Motor neuron (in vitro differentiated cells): ENCODE measurements at regions not wholly inside any gene's neighbourhood (a gene's known extent, or its start where the extent isn't known, plus 50 kb on each side); places are given as distances from the start of the nearest gene placed in this dataset.

Source experiments
- ATAC-seq, 8 experiments: fragments of 200-7000 bp; cut with Tn5 transposase; replicated peaks in 6 of 8; 2 replicates each; pipeline ENCODE4 v1.8.0; 2021; ENCODE audit warnings: mild to moderate bottlenecking in 8 of 8, moderate library complexity in 8 of 8
- H3K27ac ChIP-seq, 2 donors: fragments of 250-450 bp; sonication (Bioruptor Pico); 2 replicates each; pipeline ENCODE4 v1.9.0; 2021; ENCODE audit warnings: antibody characterized with exemption in 2 of 2, mild to moderate bottlenecking in 2 of 2, moderate library complexity in 1 of 2
- H3K4me1 ChIP-seq, 2 donors: fragments of 250-450 bp; sonication (Bioruptor Pico); replicated peaks in 1 of 2; 2 replicates each; pipeline ENCODE4 v1.6.1; 2021; ENCODE audit warnings: antibody characterized with exemption in 2 of 2, mild to moderate bottlenecking in 2 of 2, moderate library complexity in 1 of 2
- H3K4me3 ChIP-seq, 5 donors: fragments of 250-450 bp; sonication (Bioruptor Pico); 2 replicates each; pipeline ENCODE4 v1.9.0; 2021; ENCODE audit warnings: antibody characterized with exemption in 5 of 5, mild to moderate bottlenecking in 5 of 5, moderate library complexity in 4 of 5
- WGBS, 10 experiments: fragments of 450-650 bp; shearing (Covaris generic); methylation state at CpG; one replicate each; pipeline ENCODE4 v1.0.0; 2022; 5-methylcytosine and 5-hydroxymethylcytosine counted together
- in situ Hi-C, 9 experiments: fragments of 400-800 bp; cut with MboI; loops; one replicate each; pipeline ENCODE4 v1.15.0; 2021; ENCODE audit warnings: low sequenced_read_pairs in 9 of 9, low pct_unique_long_range_greater_than_20kb in 2 of 9; ENCODE audit not compliant: unreplicated experiment in 9 of 9

DNA sequence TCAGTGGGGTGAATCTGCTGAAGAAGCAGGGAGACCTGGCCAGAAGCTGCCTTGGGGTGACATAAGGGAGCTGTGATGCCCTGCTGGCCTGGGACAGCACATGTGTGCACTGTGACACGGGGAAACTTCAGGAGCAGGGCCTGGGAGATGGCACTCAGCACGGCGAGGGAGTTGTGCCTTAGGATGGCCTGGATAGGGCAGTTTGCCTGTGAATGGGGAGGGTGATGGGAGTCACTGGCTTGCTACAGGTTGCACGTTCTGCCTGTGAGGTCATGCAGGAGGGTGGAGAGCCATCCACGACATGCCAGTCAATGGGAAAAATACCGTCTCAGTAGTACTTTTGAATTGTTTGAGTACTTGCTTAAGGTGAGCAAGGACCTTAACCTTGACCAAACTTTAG is 76.8 kb upstream of the UBE3A start:
- peaks cover 5 to 8% of the 10 kb centered on the region in 2 donors for H3K4me1 ChIP-seq
- H3K27ac ChIP-seq = no peak overlapping the region
- in situ Hi-C loops = loop anchor here in 6 of 9 experiments (10.0 to 25.0 kb wide), 4 partner anchors 422 to 1349 kb away; partner anchors contain the start of gene GABRA5 (in 5 of the 6)
- no peak overlapping the region for H3K4me3 ChIP-seq
- WGBS, 10 experiments = 17 to 100% (median 86%) methylated on average over 1 to 5 of the region's 6 CpGs; no CpG with 5 or more reads in 3 of the 10 experiments
- no peak for ATAC-seq

DNA sequence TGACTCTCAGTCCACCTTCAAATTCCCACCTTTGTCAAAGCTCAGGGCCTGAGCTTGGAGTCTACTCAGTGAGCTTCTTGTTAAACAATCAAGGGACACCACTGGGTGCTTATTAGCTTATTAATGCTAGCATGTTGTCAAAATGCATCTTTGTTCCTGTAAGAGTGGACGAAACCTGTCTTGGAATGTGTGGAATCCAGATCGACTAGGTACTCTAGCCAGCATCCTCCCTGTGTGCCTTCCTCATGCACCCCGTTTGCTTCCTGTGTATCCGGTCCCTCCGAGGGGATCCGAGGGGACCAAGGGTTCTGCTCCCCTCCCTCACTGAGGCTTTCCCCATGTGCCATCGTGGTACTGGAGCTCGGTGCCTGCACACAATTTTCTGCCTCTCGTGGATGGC is 75.7 kb upstream of the UBE3A start:
- 50 to 100% (median 84%) methylated on average over 1 to 8 of the region's 9 CpGs; no CpG with 5 or more reads in 2 of the 10 experiments for WGBS, 10 experiments
- Histone ChIP-seq H3K4me3 (no peak overlapping the region), H3K4me1 (peaks cover 12 to 17% of the 10 kb centered on the region in 2 donors), H3K27ac (no peak overlapping the region)
- no peak for ATAC-seq
- in situ Hi-C loops = loop anchor here in 6 of 9 experiments (10.0 to 25.0 kb wide), 4 partner anchors 423 to 1350 kb away; partner anchors contain the start of gene GABRA5 (in 5 of the 6)

DNA sequence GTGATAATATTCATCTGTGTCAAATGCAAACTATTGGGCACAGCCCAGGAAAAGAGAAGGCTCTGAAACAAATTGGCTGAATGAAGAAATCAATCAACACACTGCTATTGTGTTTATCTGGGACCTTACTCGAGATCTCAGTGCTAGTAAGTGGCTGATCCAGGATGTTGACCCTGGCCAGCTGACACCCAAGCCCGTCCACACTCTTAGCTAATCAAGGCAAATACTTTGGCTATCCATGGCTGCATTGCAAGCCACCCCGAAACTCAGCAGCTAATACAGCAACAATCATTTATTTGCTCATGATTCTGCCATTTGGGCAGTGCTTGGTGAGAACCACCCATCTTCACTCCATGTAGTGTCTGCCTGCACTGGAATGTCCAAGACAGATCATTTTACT is 74.1 kb upstream of the UBE3A start:
- Histone ChIP-seq H3K4me1 (peaks cover 12 to 17% of the 10 kb centered on the region in 2 donors), H3K27ac (no peak overlapping the region), H3K4me3 (no peak overlapping the region)
- 8 to 100% (median 70%) methylated on average over 1 to 3 of the region's 3 CpGs; no CpG with 5 or more reads in 4 of the 10 experiments for WGBS, 10 experiments
- in situ Hi-C loops = loop anchor here in 6 of 9 experiments (10.0 to 25.0 kb wide), 4 partner anchors 424 to 1352 kb away; partner anchors contain the start of gene GABRA5 (in 5 of the 6)
- ATAC-seq = no peak

DNA sequence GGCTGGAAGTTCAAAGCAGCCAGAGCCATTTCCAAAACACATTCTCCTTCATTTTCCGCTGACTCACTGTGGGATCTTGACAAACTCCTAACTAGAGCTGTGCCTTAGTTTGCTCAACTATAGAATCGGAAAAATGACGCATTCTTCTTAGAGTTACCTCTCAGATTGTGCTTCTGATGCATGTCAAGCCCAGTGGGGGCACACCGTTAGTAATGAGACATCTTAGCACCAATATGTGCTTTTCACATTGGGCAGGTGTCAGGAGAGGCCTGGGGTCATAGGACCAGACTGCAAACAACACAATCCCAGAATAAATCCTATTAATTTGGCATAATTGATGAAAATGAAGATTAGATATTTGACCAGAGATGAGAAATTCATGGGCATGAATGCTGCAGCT is 71.3 kb upstream of the UBE3A start:
- ATAC-seq = peak in 1 of 8 experiments; percentile 21
- peaks cover 12 to 17% of the 10 kb centered on the region in 2 donors for H3K4me1 ChIP-seq
- H3K4me3 ChIP-seq = no peak overlapping the region
- in situ Hi-C loops = loop anchor here in 6 of 9 experiments (10.0 to 25.0 kb wide), 4 partner anchors 427 to 1355 kb away; partner anchors contain the start of gene GABRA5 (in 5 of the 6)
- no peak overlapping the region for H3K27ac ChIP-seq
- 36 to 93% (median 80%) methylated on average over 1 to 4 of the region's 4 CpGs; no CpG with 5 or more reads in 1 of the 10 experiments for WGBS, 10 experiments

DNA sequence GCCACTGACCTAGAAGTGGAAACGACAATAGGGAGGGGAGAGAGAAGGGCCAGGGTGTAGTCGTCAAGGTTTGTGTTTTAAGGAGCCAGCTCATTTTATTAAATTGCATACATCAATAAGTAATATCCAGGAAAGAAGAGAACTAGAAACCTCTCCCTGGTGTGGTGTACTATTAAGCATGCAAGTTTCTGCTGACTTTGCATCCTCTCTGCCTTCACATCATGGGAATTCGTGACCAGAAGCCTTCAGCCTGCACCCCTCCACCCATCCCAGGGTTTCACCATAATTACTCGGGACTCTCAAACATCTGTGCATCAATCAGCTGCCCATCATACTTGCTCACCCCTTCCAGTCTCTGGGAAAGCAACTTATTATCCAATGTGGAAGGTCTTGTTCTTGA is 70.9 kb upstream of the UBE3A start:
- ATAC-seq = peak in 2 of 8 experiments; percentile 59 to 80
- in situ Hi-C loops = loop anchor here in 6 of 9 experiments (10.0 to 25.0 kb wide), 4 partner anchors 428 to 1355 kb away; partner anchors contain the start of gene GABRA5 (in 5 of the 6)
- H3K4me3 ChIP-seq = no peak overlapping the region
- 17 to 86% (median 70%) methylated on average over 1 to 4 of the region's 4 CpGs; no CpG with 5 or more reads in 1 of the 10 experiments for WGBS, 10 experiments
- peaks cover 12 to 17% of the 10 kb centered on the region in 2 donors for H3K4me1 ChIP-seq
- no peak overlapping the region for H3K27ac ChIP-seq

DNA sequence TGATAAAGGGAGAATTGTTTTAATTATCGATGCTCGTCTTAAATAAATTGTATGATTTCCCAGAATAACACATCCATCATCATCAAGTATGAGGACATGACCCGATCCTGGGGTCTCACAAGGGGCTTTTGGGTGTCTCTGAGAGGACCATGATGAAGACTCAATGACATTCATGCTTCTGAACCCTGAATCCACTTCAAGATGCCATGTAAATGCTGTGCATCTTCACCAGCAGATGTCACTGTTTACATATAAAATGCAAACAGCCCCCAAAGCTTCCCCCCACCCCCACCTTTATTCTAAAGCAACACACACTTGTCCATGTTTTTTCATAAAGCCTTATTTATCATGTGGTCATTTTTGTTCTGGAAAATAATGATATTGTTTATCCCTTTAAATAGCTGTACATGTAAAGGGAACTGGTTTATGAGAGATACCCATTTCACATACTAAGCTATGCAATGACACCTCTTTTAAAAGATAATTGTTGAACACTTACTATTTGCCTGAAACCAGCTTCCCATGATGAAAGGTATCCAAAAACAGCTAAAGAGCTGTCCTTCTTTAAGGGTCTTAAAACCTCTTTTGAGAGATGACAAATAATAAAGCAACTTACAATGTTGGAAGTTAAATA is 69.7 kb upstream of the UBE3A start:
- in situ Hi-C loops = loop anchor here in 5 of 9 experiments (25.0 kb wide), 3 partner anchors 429 to 1354 kb away; partner anchors contain the start of gene GABRA5 (in 4 of the 5)
- Histone ChIP-seq H3K4me3 (no peak overlapping the region), H3K4me1 (peaks cover 12 to 17% of the 10 kb centered on the region in 2 donors), H3K27ac (no peak overlapping the region)
- peak in 5 of 8 experiments; percentile 22 to 51 (median 45) for ATAC-seq
- 0 to 100% (median 48%) methylated on average over 1 to 3 of the region's 3 CpGs; no CpG with 5 or more reads in 2 of the 10 experiments for WGBS, 10 experiments

DNA sequence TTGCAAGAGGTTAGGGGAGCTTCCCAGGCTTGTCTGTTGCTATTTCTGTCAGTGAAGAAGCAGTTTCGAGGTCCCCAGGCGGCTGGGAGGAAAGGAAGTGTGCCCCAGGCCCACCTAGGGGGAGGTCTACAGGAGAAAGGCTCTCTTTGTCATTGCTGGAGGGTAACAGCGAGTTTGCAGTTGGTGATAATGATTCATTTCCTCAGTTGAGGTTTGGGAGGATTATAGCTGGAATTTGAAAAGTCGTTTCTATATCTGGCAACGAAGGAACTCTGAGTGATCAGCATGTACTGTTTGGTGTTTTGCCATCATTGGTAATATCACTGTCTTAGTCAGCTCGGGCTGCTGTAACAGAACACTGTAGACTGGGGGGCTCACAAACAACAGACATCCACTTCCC is 65.5 kb upstream of the UBE3A start:
- peak in 1 of 8 experiments; percentile 43 for ATAC-seq
- no peaks in the 10 kb centered on the region for H3K4me1 ChIP-seq
- H3K4me3 ChIP-seq = no peak overlapping the region
- in situ Hi-C loops = loop anchor here in 5 of 9 experiments (25.0 kb wide), 3 partner anchors 433 to 1358 kb away; partner anchors contain the start of gene GABRA5 (in 4 of the 5)
- no peak overlapping the region for H3K27ac ChIP-seq
- WGBS, 10 experiments = 0 to 63% (median 39%) methylated on average over 1 to 4 of the region's 6 CpGs; no CpG with 5 or more reads in 4 of the 10 experiments

DNA sequence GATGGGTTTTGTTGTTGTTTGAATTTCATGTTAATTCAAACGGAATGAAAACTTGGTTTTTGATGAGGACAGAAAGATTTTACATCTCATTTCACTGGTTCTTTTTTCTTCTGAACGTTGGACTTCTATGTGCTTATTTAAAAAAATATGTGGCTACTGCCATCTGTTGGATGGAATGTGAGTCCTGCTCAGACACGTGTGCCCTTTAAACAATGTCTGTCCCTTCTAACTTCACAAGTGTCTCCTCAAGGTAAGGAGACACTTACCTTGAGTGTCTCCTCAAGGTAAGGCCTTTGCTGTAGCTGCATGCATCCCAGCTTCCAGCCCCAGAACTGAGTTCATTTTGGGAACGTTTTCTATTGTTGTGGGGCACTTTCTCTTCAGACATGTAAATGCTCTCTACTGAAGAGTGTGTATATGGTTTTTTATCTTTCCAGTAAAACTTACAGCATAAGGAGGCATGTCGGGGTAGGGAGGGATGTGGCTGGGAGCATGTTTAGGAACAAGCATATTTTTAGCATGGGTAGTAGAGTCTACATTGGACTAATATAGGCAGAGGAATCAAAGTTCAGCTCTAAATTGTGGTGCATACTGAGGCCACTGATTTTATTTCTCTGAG is 63.1 kb upstream of the UBE3A start:
- 0 to 57% (median 36%) methylated on average over 2 to 5 of the region's 5 CpGs; no CpG with 5 or more reads in 1 of the 10 experiments for WGBS, 10 experiments
- Histone ChIP-seq H3K4me3 (no peak overlapping the region), H3K27ac (no peak overlapping the region), H3K4me1 (no peaks in the 10 kb centered on the region)
- peak in 3 of 8 experiments; percentile 61 to 80 (median 73) for ATAC-seq
- in situ Hi-C loops = loop anchor here in 5 of 9 experiments (25.0 kb wide), 3 partner anchors 435 to 1360 kb away; partner anchors contain the start of gene GABRA5 (in 4 of the 5)

DNA sequence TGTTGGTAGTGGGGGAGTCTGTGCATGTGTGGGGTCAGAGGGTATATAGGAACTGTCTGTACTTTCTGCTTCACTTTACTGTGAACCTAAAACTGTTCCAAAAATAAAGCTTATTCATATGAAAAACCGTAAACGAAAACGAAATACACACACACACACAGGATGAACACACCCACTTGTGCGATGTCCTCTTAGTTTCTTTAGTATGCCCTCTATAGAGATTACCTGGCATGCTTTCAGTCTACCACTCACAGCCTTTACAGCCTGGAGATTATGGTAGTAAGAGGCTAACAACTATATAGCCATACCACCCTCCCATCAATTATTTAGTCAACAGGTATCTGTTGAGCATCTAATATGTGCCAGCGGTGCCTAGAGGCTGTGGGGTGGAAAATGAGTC is 60.0 kb upstream of the UBE3A start:
- ATAC-seq = no peak
- H3K4me1 ChIP-seq = no peaks in the 10 kb centered on the region
- in situ Hi-C loops = loop anchor here in 1 of 9 experiments (25.0 kb wide), 1 partner anchor 337 kb away; no protein-coding TSS in a partner anchor
- H3K27ac ChIP-seq = no peak overlapping the region
- H3K4me3 ChIP-seq = no peak overlapping the region
- 40 to 100% (median 88%) methylated on average over 2 to 4 of the region's 5 CpGs; no CpG with 5 or more reads in 2 of the 10 experiments for WGBS, 10 experiments

DNA sequence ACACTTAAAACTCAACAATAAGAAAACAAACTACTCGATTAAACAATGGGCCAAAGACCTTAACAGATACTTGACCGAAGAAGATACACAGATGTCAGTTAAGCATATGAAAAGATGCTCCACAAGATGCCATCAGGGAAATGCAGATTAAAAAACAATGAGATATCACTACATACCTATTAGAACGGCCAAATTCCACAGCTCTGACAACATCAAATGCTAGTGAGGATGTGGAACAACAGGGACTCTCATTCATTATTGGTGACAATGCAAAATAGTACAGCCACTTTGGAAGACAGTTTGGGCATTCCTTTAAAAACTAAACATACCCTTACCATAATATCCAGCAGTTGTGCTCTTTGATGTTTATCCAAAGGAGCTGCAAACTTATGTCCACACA is 59.1 kb upstream of the UBE3A start:
- WGBS, 10 experiments = 10 to 65% (median 31%) methylated on average over 1 to 3 of the region's 3 CpGs; no CpG with 5 or more reads in 1 of the 10 experiments
- Histone ChIP-seq H3K4me1 (no peaks in the 10 kb centered on the region), H3K27ac (no peak overlapping the region), H3K4me3 (no peak overlapping the region)
- no peak for ATAC-seq
- in situ Hi-C loops = loop anchor here in 1 of 9 experiments (25.0 kb wide), 1 partner anchor 336 kb away; no protein-coding TSS in a partner anchor

DNA sequence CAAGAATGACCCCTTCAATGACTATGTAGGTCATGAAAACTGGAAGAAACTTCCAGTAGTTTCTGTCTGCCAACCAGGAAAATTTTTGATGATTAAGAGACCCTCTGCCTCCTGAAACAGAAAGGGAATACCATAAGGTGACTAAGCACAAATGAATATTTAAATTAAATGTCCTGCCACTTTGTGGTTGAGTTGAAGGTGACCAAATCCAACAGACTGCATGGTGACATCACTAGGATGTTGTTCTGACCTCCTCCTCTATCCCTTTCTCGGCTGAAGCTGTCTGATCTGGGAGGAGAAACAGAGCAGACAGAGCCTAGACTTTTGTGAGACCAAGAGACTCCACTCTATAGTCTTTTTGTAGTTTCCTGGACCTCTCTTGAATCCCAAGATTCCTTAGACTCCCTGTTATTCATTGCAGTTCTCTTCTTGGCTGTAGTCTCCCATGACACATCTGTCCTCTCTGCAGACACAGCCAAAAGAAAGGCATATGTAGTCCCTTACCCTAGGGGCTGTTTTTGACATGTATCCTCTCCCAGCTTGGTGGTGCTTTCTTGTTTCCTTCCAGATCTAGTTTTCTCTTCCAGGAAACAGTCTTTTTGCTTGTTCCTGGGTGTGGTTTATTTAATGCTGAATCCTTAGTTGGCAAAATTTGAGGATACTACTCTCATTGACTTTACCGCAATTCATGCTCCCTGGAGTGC is 55.2 kb upstream of the UBE3A start:
- peak in 2 of 8 experiments; percentile 62 to 72 for ATAC-seq
- in situ Hi-C loops = loop anchor here in 1 of 9 experiments (25.0 kb wide), 1 partner anchor 332 kb away; no protein-coding TSS in a partner anchor
- WGBS, 10 experiments = 30 to 100% (median 81%) methylated on average over 1 to 2 of the region's 2 CpGs; no CpG with 5 or more reads in 4 of the 10 experiments

DNA sequence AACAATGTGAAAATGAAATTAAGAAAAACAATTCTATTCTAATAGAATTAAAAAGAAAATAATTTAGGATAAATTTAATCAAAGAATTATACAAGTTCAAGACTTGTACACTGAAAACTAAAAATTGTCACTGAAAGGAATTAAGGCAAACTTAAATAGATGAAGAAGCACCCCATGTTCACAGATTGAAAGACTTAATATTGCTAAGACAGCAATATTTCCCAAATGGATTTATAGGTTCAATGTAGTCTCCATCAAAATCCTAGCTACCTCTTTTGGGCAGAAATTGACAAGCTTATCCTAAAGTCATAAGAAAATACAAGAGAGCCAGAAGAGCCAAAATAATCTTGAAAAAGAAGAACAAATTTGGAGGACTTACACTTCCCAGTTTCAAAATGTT is 53.5 kb upstream of the UBE3A start:
- H3K4me3 ChIP-seq = no peak overlapping the region
- H3K4me1 ChIP-seq = peaks cover 0 to 2% of the 10 kb centered on the region in 2 donors
- H3K27ac ChIP-seq = no peak overlapping the region
- no peak for ATAC-seq
- in situ Hi-C loops = loop anchor here in 1 of 9 experiments (25.0 kb wide), 1 partner anchor 330 kb away; no protein-coding TSS in a partner anchor

More for the DNA sequence above, 55.2 kb upstream of the UBE3A start:
- Histone ChIP-seq H3K27ac (no peak overlapping the region), H3K4me1 (no peaks in the 10 kb centered on the region), H3K4me3 (no peak overlapping the region)
